Fibroblast of skin of right biceps (primary cell): ENCODE measurements at regions not wholly inside any gene's neighbourhood (a gene's known extent, or its start where the extent isn't known, plus 50 kb on each side); places are given as distances from the start of the nearest gene placed in this dataset.
"Not testable (repeated sequence)": the region's sequence is repeated elsewhere in the genome, so short reads cannot be mapped to it uniquely, and the experiment has no call there.

Experiments
- DNase-seq: peaks from one replicate; pipeline ENCODE4 v3.0.0-alpha.2; 2013

GRCh38 chr1:214991691-214992315 lies 90.7 kb upstream of the KCNK2 start:
- DNase-seq, result no peak

- DNase-seq, result peak; percentile 95
These were observed 89.1 kb upstream of the KCNK2 start for GRCh38 chr1:214993419-214993818.

DNA sequence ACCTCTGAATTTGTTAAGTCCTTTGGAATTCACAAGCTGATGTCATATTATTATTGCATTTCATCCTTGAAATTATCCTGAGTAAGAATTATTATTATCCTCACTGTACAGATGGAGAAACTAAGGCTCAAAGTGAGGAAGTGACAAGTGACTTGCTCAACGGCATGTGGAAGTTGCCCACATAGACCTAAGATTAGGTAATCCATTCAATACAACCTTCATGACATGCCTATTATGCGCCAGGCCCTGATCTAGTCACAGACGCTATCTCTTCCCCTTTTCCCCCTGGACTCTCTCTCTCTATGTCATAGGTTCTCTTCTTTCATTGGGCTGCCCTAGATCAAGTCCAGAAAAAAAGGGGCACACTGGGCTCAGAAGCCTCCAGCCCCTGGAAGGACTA lies 84.9 kb upstream of the KCNK2 start:
- no peak for DNase-seq

GRCh38 chr1:215001419-215002021 lies 81.0 kb upstream of the KCNK2 start:
- DNase-seq, result no peak

DNA sequence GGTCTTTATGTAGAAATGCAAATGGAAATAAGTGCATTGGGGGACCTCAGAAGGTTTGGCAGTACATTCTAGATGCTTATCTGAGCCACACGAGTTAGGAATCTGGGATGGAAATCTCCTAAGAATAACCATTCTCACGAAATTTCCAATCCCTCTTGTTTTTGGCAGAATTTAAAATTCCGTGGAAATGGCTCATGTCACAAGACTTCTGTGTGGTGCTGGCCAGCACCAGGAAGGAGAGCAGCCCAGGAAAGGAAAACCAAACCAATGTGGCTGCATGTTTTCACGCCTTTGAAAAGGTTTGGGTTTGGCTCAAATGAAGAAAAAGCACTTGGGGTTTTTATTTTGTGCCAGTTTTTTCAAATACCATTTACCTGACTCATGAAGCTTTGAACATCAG lies 80.1 kb upstream of the KCNK2 start:
- peak; percentile 98 for DNase-seq

- no peak for DNase-seq
These were observed 78.9 kb upstream of the KCNK2 start for GRCh38 chr1:215003686-215004085.

DNA sequence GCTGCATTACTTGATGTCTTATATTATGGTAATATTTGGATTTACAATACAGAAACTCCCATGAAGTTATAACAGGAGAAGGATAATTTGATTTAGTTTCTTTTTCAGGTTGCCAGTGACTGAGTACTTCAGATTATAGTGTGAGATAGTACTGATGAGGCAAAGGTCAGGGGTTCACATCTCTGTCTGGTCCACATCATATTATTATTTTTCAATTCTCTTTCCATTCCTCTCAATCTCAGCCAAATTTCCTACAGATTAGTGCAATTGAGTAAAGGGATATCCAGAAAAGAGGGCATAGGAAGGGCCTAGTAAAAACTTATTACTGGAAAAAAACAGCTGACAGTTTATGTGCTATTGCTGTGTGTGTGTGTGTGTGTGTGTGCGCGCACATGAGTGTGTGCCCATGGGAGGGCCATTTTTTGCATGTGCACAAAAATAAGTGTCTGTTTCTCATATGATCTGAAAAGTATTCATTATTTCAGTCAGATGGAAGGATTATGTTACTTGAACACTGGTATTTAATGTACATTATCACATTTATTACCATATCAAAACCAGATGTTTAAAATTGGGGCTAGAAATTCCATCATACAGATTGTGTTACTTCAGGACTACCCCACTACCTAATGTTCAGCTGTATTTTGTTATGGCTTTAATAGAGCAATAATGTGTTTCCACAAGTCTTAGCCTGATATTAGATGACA lies 78.3 kb upstream of the KCNK2 start:
- DNase-seq, result peak; percentile 79

GRCh38 chr1:215005078-215005477 lies 77.5 kb upstream of the KCNK2 start:
- peak; percentile 66 for DNase-seq

GRCh38 chr1:215005656-215006345 lies 76.7 kb upstream of the KCNK2 start:
- DNase-seq, result peak; percentile 49

DNA sequence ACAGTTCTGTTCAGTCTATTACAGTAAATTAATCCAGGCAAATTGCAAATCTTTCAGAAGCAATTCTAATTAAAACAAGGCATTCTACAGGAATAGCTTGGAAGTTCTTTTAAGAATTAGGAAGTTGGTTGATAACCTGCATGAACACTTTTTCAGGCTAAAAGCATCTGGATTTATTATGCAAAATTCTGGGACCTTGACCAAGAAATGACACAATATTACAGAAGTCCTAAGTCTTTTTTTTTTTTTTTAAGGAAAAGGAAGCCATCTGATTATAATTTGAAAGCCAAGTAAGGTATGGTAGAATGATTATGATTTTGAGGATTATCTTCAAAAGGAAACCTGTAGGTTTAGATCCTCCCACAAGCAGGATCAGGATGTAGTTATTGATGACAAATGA lies 74.7 kb upstream of the KCNK2 start:
- DNase-seq, result peak; percentile 77

- DNase-seq, result peak; percentile 59
These were observed 64.0 kb upstream of the KCNK2 start for GRCh38 chr1:215018555-215018954.

GRCh38 chr1:215022204-215022603 lies 60.3 kb upstream of the KCNK2 start:
- DNase-seq, result no peak

DNA sequence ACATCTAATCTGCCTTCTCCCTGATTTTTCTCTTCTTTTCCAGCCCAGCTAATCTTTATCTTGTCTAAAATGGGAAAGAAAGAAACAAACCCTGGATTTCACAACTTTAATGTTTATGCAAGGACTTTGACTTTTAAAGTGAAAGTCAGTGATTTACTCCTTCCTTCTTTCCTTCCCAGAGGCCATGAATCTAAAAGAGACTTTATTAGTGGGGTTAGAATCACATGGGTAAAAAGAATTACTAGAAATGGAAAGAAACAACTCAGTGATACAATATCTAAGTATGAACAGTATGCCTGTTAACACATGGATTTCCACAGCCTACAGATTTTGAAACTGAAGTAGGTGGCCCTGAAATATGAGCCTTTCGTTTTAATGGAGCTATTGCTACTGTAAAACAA lies 59.8 kb upstream of the KCNK2 start:
- DNase-seq, result peak; percentile 79

GRCh38 chr1:215023155-215023832 lies 59.2 kb upstream of the KCNK2 start:
- no peak for DNase-seq

DNA sequence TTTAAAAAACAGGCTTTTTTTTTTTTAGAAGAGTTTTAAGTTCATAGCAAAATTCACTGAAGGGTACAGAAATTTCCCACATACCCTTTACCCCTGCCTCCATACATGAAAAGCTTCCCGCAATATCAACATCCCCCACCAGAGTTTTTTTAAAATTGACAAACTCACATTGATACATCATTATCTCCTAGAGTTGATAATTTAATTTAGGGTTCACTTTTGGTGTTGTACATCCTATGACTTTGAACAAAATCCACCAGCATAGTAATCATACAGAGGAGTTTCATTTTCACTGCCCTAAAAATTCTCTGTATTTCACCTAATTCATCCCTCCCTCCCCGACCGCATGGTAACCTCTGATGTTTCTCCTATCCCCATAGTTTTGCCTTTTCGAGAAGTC lies 53.6 kb upstream of the KCNK2 start:
- DNase-seq, result no peak

DNA sequence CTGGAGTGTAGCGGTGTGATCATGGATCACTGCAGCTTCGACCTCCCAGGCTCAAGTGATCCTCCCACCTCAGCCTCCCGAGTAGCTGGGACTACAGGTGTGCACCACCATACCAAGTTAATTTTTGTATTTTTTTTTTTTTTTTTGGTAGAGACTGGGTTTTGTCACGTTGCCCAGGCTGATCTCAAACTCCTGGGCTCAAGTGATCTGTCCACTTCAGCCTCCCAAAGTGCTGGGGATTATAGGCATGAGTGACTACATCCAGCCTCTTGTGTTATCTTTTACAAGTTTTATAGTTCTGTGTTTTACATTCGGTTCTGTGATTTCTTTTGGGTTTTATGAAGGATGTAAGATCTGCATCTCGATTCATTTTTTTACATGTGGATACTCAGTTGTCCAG lies 52.0 kb upstream of the KCNK2 start:
- not testable (repeated sequence) for DNase-seq

- DNase-seq, result no peak
These were observed 51.1 kb upstream of the KCNK2 start for GRCh38 chr1:215031392-215031791.
